Upper lobe of left lung (tissue), 4 donors: ENCODE measurements at regions not wholly inside any gene's neighbourhood (a gene's known extent, or its start where the extent isn't known, plus 50 kb on each side); places are given as distances from the start of the nearest gene placed in this dataset.

ENCODE experiments used
- CTCF ChIP-seq, 6 experiments: fragments of 450-650 bp in 4 of 6; fragments of 200-600 bp in 2 of 6; sonication (generic) in 2 of 6; IDR thresholded peaks; one replicate each; pipeline ENCODE4 v1.5.1; 2016 to 2019; ENCODE audit warnings: antibody characterized with exemption in 6 of 6
- POLR2A ChIP-seq, 4 donors: fragments of 450-650 bp; IDR thresholded peaks; one replicate each; pipeline ENCODE4 v1.5.1; 2016 to 2017; ENCODE audit warnings: antibody characterized with exemption in 4 of 4, mild to moderate bottlenecking in 2 of 4

- TF ChIP-seq POLR2A (IDR thresholded peaks at IDR 0.05), result no peak
- TF ChIP-seq CTCF (IDR thresholded peaks at IDR 0.05), result no peak
Measured at GRCh38 chr4:116400480-116400879, 684.9 kb downstream of the TRAM1L1 start.
